ENCODE measurements at regions not wholly inside any gene's neighbourhood (a gene's known extent, or its start where the extent isn't known, plus 50 kb on each side); places are given as distances from the start of the nearest gene placed in this dataset.
A peak's percentile ranks its signal among the peaks of the same experiment; 100 is the strongest.

DNA sequence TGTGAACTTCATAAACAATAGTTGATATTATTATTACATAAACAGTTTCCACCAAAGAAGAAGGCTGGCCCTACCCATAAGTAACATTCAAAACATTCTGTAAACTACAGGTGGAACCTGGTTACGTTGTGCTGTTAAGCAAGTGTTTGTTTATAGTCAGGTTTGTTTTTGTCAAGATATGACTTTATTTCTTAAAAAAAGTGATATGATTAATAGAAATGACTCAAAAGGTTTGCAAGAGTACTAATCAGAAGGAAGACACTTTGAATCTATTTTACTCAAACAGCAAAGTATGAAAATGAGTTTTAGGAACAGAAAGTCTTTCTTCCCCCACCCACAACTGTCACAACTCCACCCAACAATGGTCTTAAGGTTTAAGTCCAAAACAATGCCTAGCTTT, 220.8 kb downstream of the PLK2 start:
- no peak for DNase-seq (ENCODE audit: low read depth)
- TF ChIP-seq, protein P1, sequence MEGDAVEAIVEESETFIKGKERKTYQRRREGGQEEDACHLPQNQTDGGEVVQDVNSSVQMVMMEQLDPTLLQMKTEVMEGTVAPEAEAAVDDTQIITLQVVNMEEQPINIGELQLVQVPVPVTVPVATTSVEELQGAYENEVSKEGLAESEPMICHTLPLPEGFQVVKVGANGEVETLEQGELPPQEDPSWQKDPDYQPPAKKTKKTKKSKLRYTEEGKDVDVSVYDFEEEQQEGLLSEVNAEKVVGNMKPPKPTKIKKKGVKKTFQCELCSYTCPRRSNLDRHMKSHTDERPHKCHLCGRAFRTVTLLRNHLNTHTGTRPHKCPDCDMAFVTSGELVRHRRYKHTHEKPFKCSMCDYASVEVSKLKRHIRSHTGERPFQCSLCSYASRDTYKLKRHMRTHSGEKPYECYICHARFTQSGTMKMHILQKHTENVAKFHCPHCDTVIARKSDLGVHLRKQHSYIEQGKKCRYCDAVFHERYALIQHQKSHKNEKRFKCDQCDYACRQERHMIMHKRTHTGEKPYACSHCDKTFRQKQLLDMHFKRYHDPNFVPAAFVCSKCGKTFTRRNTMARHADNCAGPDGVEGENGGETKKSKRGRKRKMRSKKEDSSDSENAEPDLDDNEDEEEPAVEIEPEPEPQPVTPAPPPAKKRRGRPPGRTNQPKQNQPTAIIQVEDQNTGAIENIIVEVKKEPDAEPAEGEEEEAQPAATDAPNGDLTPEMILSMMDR (conservative IDR thresholded peaks at IDR 0.05; ENCODE audit: low read depth, low read length): no peak
- H3K4me3 ChIP-seq (ENCODE audit: low read depth, low read length): no peak overlapping the region

DNA sequence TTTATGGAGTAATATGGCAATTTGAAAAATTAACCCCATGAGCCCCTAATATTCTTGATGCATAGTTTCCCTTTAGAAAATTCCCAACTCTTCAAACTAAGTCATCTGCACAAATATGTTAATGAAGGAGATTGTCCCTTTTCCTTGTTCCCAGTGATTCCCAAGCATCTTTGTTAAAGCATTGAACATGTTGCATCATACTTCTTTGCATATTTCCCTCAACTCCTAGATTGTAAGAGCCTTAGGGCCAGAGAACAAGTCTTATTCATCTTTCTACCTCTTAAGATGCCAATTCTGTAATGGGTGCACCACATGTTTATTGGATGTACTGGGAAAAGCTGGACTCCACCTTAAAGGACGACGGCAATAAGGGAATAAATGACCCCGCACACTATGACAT, 223.4 kb downstream of the PLK2 start:
- no peak overlapping the region for H3K4me3 ChIP-seq (ENCODE audit: low read depth, low read length)
- TF ChIP-seq, protein P1 (conservative IDR thresholded peaks at IDR 0.05; ENCODE audit: low read depth, low read length): no peak
- DNase-seq (ENCODE audit: low read depth): no peak

DNA sequence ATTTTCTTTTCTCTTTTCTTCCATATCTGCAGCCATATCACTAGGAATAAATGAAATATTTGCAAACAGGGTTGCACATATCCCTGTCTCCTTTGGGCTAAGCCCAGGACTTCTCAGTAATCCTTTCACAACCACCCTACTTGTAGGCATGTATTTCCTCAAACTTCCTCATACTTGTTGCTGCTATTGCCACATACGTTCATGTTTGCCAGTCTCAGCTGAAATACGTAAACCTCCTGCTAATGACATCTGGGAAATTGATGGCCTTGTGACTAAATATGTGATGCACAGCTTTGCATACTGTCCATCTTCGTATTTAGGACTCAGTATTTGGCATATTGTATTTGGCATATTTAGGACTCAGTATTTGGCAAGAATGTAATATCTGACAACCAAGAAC, 224.6 kb downstream of the PLK2 start:
- no peak overlapping the region for H3K4me3 ChIP-seq (ENCODE audit: low read depth, low read length)
- peak; percentile 59 for DNase-seq (ENCODE audit: low read depth)
- TF ChIP-seq, protein P1 (conservative IDR thresholded peaks at IDR 0.05; ENCODE audit: low read depth, low read length): no peak

DNA sequence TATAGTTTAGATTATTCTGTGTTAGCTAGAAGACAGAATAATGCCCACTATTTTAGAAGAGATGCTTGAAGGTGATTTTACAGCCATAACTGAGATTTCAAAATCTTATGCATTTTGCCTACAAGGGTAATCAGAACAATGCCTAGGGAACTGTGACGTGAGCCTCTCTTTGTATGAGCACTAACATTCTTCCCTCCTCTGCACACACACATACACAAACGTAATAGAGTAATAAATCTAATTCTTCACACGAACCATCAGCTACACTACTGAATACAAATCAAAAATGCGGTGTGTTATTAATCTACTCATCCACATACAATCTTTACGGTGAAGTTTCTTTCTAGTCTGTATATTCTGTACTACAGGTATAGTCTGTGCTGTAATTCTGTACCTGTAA, 227.8 kb downstream of the PLK2 start:
- TF ChIP-seq, protein P1 (conservative IDR thresholded peaks at IDR 0.05; ENCODE audit: low read depth, low read length): no peak
- DNase-seq (ENCODE audit: low read depth): no peak
- no peak overlapping the region for H3K4me3 ChIP-seq (ENCODE audit: low read depth, low read length)

DNA sequence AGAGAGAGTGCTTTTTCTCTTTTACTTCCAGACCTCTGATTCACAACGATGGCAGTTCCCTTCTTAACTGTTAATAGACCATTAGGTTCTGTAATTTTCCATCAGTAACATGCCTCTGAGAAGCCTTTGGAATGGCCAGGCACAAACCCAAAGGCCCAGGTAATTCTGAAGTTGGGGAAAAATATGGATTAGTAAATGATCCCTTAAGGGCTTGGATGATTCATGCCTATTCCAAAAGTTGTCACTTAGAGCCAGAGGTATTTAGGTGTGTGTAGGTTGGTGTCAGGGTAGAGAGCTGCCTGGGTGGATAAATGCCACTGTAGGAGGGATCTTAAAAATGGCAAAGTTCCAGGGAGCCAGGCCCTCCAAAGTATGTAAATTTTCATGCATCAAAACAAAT, 228.8 kb downstream of the PLK2 start:
- DNase-seq (ENCODE audit: low read depth): no peak
- H3K4me3 ChIP-seq (ENCODE audit: low read depth, low read length): no peak overlapping the region
- TF ChIP-seq, protein P1 (conservative IDR thresholded peaks at IDR 0.05; ENCODE audit: low read depth, low read length): no peak

DNA sequence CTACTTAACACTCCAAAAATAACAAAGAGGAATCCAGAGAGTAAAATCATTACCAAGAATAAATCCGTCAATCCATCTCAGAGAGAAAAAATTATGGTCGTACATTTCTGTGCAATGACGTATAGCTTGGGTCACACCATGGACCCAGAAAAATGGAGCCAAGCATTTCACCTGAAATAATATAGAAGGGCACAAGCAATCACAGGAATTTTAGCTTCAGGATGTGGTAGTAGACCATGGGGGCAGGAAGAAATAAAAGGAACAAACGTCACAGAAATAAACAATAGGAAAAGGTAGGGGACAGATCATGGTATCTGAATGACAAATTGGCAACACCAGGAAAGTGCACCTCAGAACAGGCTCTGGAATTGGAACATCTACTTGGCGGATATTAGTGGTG, 231.0 kb downstream of the PLK2 start:
- no peak for DNase-seq (ENCODE audit: low read depth)
- H3K4me3 ChIP-seq (ENCODE audit: low read depth, low read length): no peak overlapping the region
- TF ChIP-seq, protein P1 (conservative IDR thresholded peaks at IDR 0.05; ENCODE audit: low read depth, low read length): no peak

DNA sequence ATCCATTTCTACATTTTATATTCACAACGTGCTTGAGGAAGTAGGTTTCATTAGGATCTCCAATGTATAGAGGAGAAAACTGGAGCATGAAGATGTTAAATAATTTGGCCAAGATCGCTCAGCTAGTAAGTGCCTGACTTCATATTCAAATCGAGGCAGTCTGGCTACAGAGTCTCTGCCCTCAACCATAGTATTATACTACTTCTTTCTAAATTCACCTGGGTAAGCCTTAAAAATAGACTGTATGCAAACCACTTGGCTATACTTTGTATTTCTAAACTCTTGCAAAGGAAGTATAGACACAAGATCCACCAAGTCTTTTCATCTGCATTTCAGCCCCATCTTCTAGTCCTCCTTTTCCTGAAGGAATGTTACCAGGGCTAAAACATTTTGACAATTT, 232.0 kb downstream of the PLK2 start:
- TF ChIP-seq, protein P1 (conservative IDR thresholded peaks at IDR 0.05; ENCODE audit: low read depth, low read length): no peak
- DNase-seq (ENCODE audit: low read depth): no peak
- H3K4me3 ChIP-seq (ENCODE audit: low read depth, low read length): no peak overlapping the region
